Heart left ventricle (tissue), 16 donors: ENCODE measurements at regions not wholly inside any gene's neighbourhood (a gene's known extent, or its start where the extent isn't known, plus 50 kb on each side); places are given as distances from the start of the nearest gene placed in this dataset.

Source experiments
- ATAC-seq, 4 donors: fragments of 200-7000 bp; cut with Tn5 transposase; one replicate each; pipeline ENCODE4 v1.9.1; 2020 to 2022; ENCODE audit warnings: moderate library complexity in 4 of 4, mild to moderate bottlenecking in 3 of 4, moderate number of reproducible peaks in 1 of 4
- DNase-seq, 5 donors: peaks; one replicate each; pipeline ENCODE4 v3.0.0-alpha.2; 2020
- H3K27ac ChIP-seq, 12 donors: fragments of 200-600 bp; sonication (generic) in 4 of 12; one replicate each; pipeline versions ENCODE4 v1.5.0 to v1.8.0; 2016 to 2022; ENCODE audit warnings: mild to moderate bottlenecking in 2 of 12
- H3K27me3 ChIP-seq, 9 donors: fragments of 200-600 bp; sonication (generic) in 2 of 9; one replicate each; pipeline versions ENCODE4 v1.5.1 to v1.8.0; 2016 to 2022; ENCODE audit warnings: mild to moderate bottlenecking in 3 of 9
- H3K36me3 ChIP-seq, 9 donors: fragments of 200-600 bp; sonication (generic) in 2 of 9; one replicate each; pipeline versions ENCODE4 v1.5.0 to v1.8.0; 2018 to 2022; ENCODE audit warnings: mild to moderate bottlenecking in 2 of 9
- H3K4me1 ChIP-seq, 12 donors: fragments of 200-600 bp; sonication (generic) in 4 of 12; one replicate each; pipeline versions ENCODE4 v1.5.0 to v1.8.0; 2016 to 2022; ENCODE audit warnings: mild to moderate bottlenecking in 3 of 12
- H3K4me3 ChIP-seq, 12 donors: fragments of 200-600 bp; sonication (generic) in 4 of 12; one replicate each; pipeline versions ENCODE4 v1.5.0 to v1.8.0; 2017 to 2022; ENCODE audit warnings: mild to moderate bottlenecking in 9 of 12, moderate library complexity in 4 of 12
- H3K9me3 ChIP-seq, 12 donors: fragments of 200-600 bp; sonication (generic) in 4 of 12; one replicate each; pipeline versions ENCODE4 v1.5.0 to v1.8.0; 2016 to 2022; ENCODE audit warnings: mild to moderate bottlenecking in 1 of 12
- POLR2A ChIP-seq, 2 donors: fragments of 450-650 bp; IDR thresholded peaks; one replicate each; pipeline ENCODE4 v1.6.1; 2017; ENCODE audit warnings: antibody characterized with exemption in 2 of 2, mild to moderate bottlenecking in 2 of 2, moderate library complexity in 2 of 2
- WGBS, 4 donors: extraction: QIAGEN DNeasy Blood & Tissue Kit in 2 of 4; methylation state at CpG; one replicate each; pipeline versions ENCODE4 v1.1.5 to v1.1.7; 2013 to 2018; 5-methylcytosine and 5-hydroxymethylcytosine counted together
- intact Hi-C, 10 donors: fragments of 100-400 bp; cut with DNase I; formaldehyde crosslinking; loops; one replicate each; pipeline versions ENCODE4 v1.11.1 to v1.14.2; 2022
- TF ChIP-seq, protein P1 (sequence below), 12 donors: fragments of 200-600 bp; sonication (generic) in 4 of 12; IDR thresholded peaks; one replicate each; pipeline versions ENCODE4 v1.5.0 to v1.8.0; 2018 to 2022; ENCODE audit warnings: antibody characterized with exemption in 12 of 12, mild to moderate bottlenecking in 5 of 12
- donor health status: ischemic (EF 13 %, LVEDD 7.1; RV severe dilation, severe dysfunction).
- donor health status: healthy with polysubstance abuse.
- donor health status: DM: no; HTN: yes; CAD: no.
- donor health status: DM: no; HTN: no; CAD: no.
- donor health status: ischemic (EF 25% LVEDD 6.9; RV normal size, moderate dysfunction).
- donor health status: ischemic (EF 25% LVEDD 5.7; RV mildly dilated, moderate dysfunction).
- donor health status: healthy.
- donor health status: DM: yes; HTN: yes; CAD: no.
- donor health status: ischemic (EF 35%, LVEDD 5.7; RV mildly dilated, moderate dysfunction).
- donor health status: nonischemic (EF 11% LVEDD 7.7; RV severe dilation, severe dysfunction).
- donor health status: DM: yes; HTN: yes; CAD: no.
- donor health status: PGD.
- donor health status: ischemic (EF 29% LVEDD 5.4; RV normal size, mild dysfunction).
- donor health status: nonischemic (EF 23%, LVEDD 6.1; RV moderate dilation, normal function).

DNA sequence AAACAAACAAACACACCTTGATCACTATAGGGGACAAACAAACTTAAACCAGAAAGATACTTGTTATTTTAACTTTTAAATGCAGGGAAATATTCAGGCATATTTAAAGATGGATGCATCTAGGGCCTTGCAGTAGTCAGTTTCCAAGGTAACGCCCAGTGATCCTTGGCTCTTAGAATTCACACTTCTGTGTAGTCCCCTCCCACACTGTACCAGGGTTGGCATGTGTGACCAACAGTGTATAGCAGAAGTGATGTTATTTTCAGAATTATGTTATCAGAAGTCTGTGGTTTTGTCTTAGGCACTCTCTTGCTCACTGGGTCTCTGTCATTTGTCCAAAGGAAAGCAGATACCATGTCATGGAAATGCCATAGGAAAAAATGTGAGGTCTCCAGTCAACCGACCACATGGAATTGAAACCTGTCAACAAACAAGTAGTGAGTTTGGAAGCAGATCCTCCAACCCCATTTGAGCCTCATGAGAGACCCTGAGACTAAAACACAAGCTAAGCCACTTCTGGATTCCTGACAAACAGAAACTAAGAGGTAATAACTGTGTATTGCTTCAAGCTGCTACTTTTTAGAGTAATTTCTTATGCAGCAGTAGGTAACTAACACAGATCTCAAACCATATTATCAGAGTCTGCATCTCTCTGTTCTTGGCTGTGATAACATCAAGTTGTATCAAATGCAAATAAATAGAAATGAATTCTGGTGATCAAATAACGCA lies 670.3 kb downstream of the KCTD8 start:
- 51 to 60% (median 57%) methylated on average over 3 of the region's 3 CpGs for WGBS, 4 donors
- DNase-seq, result no peak
- no peak for ATAC-seq
- Histone ChIP-seq H3K9me3 (no peaks in the 10 kb centered on the region), H3K4me1 (no peaks in the 10 kb centered on the region), H3K27me3 (no peaks in the 10 kb centered on the region), H3K36me3 (no peaks in the 10 kb centered on the region), H3K27ac (no peak overlapping the region), H3K4me3 (no peak overlapping the region)
- intact Hi-C loops, result loop anchor here in 2 of 10 donors (10.0 kb wide), 1 partner anchor 846 kb away; no protein-coding TSS in a partner anchor
- TF ChIP-seq, protein P1, sequence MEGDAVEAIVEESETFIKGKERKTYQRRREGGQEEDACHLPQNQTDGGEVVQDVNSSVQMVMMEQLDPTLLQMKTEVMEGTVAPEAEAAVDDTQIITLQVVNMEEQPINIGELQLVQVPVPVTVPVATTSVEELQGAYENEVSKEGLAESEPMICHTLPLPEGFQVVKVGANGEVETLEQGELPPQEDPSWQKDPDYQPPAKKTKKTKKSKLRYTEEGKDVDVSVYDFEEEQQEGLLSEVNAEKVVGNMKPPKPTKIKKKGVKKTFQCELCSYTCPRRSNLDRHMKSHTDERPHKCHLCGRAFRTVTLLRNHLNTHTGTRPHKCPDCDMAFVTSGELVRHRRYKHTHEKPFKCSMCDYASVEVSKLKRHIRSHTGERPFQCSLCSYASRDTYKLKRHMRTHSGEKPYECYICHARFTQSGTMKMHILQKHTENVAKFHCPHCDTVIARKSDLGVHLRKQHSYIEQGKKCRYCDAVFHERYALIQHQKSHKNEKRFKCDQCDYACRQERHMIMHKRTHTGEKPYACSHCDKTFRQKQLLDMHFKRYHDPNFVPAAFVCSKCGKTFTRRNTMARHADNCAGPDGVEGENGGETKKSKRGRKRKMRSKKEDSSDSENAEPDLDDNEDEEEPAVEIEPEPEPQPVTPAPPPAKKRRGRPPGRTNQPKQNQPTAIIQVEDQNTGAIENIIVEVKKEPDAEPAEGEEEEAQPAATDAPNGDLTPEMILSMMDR (IDR thresholded peaks at IDR 0.05), result no peak
- TF ChIP-seq POLR2A (IDR thresholded peaks at IDR 0.05), result no peak

DNA sequence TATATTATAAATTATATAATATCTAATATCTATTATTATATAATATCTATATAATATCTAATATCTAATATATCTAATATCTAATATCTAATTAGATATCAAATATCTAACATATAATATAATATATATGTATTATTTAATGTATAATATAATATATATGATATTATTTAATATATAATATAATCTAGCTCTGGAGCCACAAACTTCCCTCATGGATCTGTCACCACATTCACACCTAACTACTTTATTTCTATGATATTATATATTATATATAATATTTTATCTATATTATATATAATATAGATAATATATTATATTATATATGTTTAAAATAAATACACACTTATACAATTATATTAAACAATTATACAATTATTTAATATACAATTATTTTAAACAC lies 667.5 kb downstream of the KCTD8 start:
- Histone ChIP-seq H3K36me3 (no peaks in the 10 kb centered on the region), H3K4me3 (no peak overlapping the region), H3K9me3 (no peaks in the 10 kb centered on the region), H3K27ac (no peak overlapping the region), H3K27me3 (no peaks in the 10 kb centered on the region), H3K4me1 (no peaks in the 10 kb centered on the region)
- DNase-seq, result no peak
- TF ChIP-seq POLR2A (IDR thresholded peaks at IDR 0.05), result no peak
- TF ChIP-seq, protein P1 (IDR thresholded peaks at IDR 0.05), result no peak
- intact Hi-C loops, result no loop called here
- ATAC-seq, result no peak

DNA sequence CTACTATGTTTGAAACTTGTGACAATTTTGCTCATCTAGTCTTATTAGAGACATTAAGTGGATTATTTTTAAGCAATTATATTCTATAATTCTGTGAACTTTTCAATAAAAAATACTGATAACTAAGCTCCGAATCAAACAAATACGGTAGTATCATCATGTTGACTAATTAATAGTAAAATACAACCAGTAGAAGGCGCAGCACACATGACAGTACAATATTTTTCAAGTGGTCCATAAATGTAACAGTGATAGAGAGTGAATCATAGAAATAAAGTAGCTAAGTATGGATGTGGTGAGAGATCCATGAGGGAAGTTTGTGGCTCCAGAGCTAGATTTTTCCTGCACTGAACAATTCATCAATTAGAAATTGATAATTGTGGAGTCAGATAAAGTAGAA lies 666.2 kb downstream of the KCTD8 start:
- no peak for DNase-seq
- intact Hi-C loops, result no loop called here
- no peak for ATAC-seq
- Histone ChIP-seq H3K4me1 (no peaks in the 10 kb centered on the region), H3K27ac (no peak overlapping the region), H3K36me3 (no peaks in the 10 kb centered on the region), H3K27me3 (no peaks in the 10 kb centered on the region), H3K4me3 (no peak overlapping the region), H3K9me3 (no peaks in the 10 kb centered on the region)
- no peak for TF ChIP-seq POLR2A (IDR thresholded peaks at IDR 0.05)
- TF ChIP-seq, protein P1 (IDR thresholded peaks at IDR 0.05), result no peak
- WGBS, 4 donors, result 82 to 86% (median 82%) methylated on average over 3 of the region's 3 CpGs

DNA sequence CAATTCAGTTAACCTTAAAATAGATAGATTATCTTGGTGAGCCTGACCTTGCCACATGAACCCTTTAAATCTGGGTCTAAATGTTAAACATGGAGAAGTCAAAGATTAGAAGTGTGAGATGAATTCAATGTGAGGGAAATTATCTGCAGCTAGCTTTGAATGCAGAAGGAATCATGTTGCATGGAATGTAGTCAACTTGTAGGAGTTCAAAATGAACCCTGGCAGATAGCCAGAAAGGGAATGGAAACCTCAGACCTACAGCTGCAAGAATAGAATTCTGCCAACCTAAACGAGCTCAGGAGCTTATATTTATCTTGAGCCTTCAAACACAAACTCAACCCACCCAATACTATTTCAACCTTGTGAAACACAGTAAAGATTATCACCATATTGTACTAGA lies 632.5 kb downstream of the KCTD8 start:
- 8 to 14% (median 10%) methylated on average over 1 of the region's 1 CpG for WGBS, 4 donors
- peaks cover 0 to 17% (median 2%) of the 10 kb centered on the region in 12 donors for H3K9me3 ChIP-seq
- H3K4me1 ChIP-seq, result no peaks in the 10 kb centered on the region
- no peak for ATAC-seq
- no peak overlapping the region for H3K27ac ChIP-seq
- no peaks in the 10 kb centered on the region for H3K36me3 ChIP-seq
- DNase-seq, result no peak
- H3K4me3 ChIP-seq, result no peak overlapping the region
- intact Hi-C loops, result no loop called here
- no peak for TF ChIP-seq POLR2A (IDR thresholded peaks at IDR 0.05)
- TF ChIP-seq, protein P1 (IDR thresholded peaks at IDR 0.05), result no peak
- no peaks in the 10 kb centered on the region for H3K27me3 ChIP-seq
